Tibial nerve (tissue), 4 donors: ENCODE measurements at regions not wholly inside any gene's neighbourhood (a gene's known extent, or its start where the extent isn't known, plus 50 kb on each side); places are given as distances from the start of the nearest gene placed in this dataset.

Experiments used
- EP300 ChIP-seq, 2 donors: sonication (generic); formaldehyde crosslinking; IDR thresholded peaks; one replicate each; pipeline ENCODE4 v1.6.1; 2017; ENCODE audit warnings: antibody characterized with exemption in 2 of 2, mild to moderate bottlenecking in 1 of 2
- POLR2A ChIP-seq, 2 donors: fragments of 450-650 bp; IDR thresholded peaks; one replicate each; pipeline ENCODE4 v1.6.1; 2017; ENCODE audit warnings: antibody characterized with exemption in 2 of 2, mild to moderate bottlenecking in 2 of 2, moderate library complexity in 2 of 2
- TF ChIP-seq, protein P1 (sequence below), 5 experiments: fragments of 200-600 bp in 3 of 5; fragments of 450-650 bp in 2 of 5; sonication (generic) in 3 of 5; IDR thresholded peaks; one replicate each; pipeline ENCODE4 v1.5.1; 2016 to 2019; ENCODE audit warnings: antibody characterized with exemption in 5 of 5, mild to moderate bottlenecking in 3 of 5, moderate library complexity in 2 of 5

DNA sequence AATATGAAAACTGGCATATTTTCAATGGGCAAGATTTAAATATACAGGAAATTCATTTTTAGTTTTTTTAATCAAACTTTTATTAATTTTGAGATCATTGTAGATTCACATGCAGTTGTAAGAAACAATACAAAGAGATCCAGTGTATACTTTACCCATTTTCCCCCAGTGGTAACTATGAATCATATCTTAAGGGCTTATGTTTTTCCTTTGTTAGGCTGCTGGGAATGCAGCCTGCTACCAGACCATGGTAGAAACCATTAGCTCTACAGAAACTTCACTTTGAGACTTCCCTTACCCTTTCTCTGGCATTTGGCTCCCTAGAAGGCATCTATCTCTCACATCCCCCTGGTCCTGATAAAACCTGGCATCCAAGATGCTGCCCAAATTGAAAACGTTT is 147.6 kb upstream of the EOLA2 start:
- TF ChIP-seq, protein P1, sequence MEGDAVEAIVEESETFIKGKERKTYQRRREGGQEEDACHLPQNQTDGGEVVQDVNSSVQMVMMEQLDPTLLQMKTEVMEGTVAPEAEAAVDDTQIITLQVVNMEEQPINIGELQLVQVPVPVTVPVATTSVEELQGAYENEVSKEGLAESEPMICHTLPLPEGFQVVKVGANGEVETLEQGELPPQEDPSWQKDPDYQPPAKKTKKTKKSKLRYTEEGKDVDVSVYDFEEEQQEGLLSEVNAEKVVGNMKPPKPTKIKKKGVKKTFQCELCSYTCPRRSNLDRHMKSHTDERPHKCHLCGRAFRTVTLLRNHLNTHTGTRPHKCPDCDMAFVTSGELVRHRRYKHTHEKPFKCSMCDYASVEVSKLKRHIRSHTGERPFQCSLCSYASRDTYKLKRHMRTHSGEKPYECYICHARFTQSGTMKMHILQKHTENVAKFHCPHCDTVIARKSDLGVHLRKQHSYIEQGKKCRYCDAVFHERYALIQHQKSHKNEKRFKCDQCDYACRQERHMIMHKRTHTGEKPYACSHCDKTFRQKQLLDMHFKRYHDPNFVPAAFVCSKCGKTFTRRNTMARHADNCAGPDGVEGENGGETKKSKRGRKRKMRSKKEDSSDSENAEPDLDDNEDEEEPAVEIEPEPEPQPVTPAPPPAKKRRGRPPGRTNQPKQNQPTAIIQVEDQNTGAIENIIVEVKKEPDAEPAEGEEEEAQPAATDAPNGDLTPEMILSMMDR (IDR thresholded peaks at IDR 0.05): no peak
- TF ChIP-seq EP300 (IDR thresholded peaks at IDR 0.05) (no peak), POLR2A (IDR thresholded peaks at IDR 0.05) (no peak)
